Stimulated activated CD8-positive, alpha-beta memory T cell treated with anti-CD3 and anti-CD28 coated beads, Interleukin-4, amount 100 ng/mL, for 48 hours (primary cell): ENCODE measurements at regions not wholly inside any gene's neighbourhood (a gene's known extent, or its start where the extent isn't known, plus 50 kb on each side); places are given as distances from the start of the nearest gene placed in this dataset.
"Not testable (repeated sequence)": the region's sequence is repeated elsewhere in the genome, so short reads cannot be mapped to it uniquely, and the experiment has no call there.

Experiments used
- DNase-seq: peaks from one replicate; pipeline ENCODE4 v3.0.0-alpha.2; 2020

DNA sequence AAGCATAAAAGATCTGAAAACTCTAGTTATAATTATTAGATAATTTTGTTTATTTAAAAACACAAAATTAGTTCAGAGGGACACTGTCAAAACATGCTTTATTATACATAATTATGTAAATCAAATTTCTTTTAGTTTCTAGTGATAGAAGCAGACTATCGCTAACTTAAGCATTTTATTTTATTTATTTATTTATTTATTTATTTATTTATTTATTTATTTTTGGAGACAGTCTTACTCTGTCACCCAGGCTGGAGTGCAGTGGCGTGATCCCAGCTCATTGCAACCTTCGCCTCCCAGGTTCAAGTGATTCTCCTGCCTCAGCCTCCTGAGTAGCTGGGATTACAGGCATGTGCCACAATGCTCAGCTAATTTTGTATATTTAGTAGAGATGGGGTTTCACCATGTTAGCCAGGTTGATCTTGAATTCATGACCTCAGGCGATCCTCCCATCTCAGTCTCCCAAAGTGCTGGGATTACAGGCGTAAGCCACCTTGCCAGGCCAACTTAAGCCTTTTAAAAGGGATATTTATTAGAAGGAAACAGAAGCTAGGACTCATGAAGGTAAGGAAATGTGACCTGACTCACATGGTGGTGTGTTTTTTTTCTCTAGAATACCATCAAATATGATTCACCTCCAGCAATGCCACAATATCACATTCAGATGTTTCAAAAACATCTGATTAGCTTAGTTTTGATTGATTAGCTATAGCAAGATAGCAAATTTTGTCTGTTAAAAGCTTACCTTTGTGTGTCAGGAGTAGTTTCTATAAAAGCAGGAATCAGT is 1357.4 kb upstream of the ADGRL4 start:
- no peak for DNase-seq

DNA sequence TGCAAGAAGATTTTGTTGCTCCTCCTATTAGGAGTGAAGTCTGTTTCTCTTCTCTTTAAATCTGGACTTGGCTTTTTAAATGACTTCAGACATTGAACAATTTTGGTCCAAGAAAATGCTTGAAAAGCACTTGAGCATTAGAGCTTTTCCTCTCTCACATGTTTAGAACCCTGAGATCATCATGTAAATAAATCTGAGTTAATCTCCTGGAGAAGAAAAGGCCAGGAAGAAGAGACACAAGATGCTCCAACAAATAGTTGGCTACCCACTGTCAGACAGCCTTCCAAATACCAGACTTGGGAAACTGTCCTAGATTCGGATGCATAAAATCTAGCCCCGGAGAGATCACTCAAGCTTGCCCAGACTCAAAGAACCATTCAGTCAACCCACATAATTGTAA is 1353.1 kb upstream of the ADGRL4 start:
- no peak for DNase-seq

DNA sequence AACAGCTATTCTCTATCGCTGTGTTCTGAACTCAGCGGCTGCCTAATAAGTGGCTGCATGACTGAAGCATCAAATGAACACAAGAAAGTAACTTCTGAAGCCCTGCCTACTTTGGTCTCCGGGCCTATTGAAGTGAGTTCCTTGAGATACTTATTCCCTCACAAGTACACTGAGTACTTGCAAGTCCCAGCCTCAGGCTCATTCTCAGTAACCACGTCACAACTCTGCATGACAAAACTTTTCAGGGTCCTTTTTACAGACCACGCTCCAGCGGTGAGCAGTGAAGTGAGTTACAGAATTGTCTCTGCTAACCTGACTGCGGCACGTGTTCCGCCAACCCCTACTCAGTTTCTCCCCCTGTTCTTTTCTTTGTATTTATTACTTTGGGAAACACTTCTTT is 1342.7 kb upstream of the ADGRL4 start:
- no peak for DNase-seq

DNA sequence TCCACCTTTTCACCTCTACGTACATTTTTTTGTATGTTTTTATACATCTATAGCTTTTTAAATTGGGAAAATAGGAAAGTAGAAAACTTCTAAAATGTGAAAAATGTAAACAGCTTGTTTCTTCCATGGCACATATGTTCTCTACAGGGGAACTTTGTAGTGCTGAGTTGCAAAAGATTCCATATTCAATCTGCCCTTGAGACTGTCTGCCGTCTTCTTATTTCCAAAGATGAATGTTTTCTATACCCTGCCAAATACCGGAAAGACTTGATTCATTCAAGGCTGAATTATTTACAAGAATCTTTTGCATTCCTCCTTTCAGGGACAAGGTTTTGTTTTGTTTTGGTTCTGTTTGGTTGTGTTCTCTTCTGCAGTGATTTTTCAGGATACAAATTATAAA is 1334.5 kb upstream of the ADGRL4 start:
- DNase-seq = no peak

DNA sequence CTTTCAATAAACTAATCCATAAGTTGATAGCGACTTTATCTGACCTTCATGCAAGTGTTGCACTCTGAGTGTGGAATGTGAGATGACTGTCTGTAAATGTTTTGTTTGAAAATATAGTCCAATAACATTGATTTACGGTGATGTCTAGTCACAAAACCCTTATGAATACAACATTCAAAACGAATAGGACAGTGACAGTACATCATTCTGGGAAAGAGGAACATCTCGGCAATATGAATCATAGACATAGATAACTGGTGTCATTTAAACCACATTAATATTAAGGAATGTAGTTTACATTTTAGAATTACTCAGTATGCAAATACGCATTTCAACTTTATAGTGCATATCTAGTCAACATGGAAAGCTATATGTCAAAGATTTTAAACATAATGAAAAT is 1311.6 kb upstream of the ADGRL4 start:
- no peak for DNase-seq

DNA sequence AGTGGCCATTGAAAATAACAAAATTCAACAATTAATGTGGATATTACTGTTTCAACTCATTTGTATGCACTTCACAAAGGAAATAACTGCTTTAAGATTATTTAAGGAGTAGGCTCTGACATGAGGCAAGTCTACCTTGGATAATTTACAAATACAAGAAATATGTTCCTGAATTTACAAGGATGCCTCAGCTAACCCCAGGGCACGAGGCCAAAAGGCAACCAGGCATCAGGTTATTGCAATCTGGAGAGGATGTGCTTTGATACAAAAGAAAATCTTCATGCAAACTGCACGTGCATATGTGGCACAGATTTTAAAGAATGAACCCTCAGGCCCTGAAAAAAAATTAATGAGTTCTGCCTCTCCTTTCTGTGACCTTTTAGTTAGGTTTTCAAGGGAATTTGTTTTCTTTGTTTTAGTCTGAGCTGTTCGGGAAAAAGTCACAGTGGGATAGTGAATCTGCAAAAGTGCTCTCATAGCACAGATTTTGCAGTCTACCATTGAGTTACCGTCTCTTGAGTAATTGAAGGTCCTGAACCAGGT is 1304.2 kb upstream of the ADGRL4 start:
- no peak for DNase-seq

DNA sequence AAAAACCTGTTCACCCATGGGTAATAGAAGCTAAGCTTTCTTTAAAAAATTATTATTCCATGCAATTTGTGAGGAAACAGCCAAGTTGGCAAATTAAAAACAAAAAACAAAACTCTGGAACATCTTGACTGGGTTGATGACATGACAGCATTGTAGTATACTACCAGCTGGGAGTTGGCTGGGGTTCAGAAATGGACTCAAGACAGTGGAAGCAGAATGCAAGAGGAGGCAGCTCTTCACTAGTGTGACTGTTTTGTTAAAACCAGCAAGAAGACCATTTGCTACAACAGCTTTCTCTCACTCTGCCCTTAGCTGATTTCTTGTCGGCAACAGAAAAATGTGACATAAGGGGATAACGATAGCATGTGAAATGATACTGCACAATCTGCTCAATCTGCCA is 1298.9 kb upstream of the ADGRL4 start:
- no peak for DNase-seq

DNA sequence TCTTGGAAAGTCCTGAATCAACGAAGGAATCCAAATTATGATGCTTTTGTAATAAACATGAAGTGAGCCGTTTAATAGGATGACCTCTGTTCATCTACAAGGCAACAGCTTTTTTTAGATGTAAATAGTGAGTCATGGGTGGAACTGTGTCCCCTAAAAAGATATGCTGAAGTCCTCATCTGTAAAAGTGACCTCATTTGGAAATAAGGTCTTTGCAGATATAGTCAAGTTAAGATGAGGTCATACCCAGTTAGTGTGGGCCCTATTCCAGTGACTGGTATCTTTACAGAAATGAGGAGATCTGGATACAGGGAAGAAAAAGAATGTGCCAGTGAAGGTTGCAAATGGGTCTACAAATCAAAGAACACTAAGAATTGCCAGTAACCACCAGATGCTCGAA is 1287.3 kb upstream of the ADGRL4 start:
- DNase-seq = no peak

DNA sequence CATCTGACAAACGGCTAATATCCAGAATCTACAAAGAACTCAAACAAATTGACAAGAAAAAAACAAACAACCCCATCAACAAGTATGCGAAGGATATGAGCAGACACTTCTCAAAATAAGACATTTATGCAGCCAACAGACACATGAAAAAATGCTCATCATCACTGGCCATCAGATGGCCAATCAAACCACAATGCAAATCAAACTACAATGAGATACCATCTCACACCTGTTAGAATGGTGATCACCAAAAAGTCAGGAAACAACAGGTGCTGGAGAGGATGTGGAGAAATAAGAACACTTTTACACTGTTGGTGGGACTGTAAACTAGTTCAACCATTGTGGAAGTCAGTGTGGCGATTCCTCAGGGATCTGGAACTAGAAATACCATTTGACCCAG is 1282.2 kb upstream of the ADGRL4 start:
- DNase-seq = not testable (repeated sequence)

DNA sequence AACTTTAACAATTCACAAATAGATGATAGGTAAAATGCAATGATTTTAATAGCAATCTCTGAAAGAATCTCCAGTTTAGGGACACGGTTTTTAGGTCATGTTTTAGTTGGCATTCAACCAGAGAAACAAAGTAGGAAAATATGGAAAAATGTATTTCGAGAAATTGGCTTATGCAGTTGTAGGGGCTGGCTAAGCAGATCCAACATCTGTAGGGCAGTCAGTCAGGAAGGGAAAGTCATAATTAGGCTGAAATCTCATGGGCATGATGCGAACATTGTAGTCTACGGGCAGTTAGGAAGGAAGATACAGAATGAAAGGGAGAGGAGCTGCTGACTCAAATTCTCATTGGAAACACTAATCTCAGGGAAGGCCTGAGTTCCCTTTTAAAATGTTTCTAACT is 1276.0 kb upstream of the ADGRL4 start:
- DNase-seq = no peak

DNA sequence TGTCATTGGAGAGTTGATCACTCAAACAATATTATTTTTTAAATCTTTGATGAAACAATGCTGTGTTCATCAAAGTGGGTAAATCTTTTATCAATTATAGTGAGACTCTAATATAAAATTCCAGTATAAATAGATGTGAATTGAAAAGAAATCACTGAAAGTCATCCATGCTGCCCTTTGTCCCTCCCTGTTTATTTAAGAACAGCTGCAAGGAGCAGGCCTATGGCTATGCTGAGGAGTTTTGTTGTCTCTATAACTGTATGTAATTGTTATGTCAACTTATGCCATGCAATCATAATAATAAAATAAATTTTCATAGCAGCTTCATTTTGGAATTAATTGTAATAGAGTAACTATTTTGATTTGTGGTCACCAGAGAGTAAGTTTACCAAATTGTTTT is 1272.4 kb upstream of the ADGRL4 start:
- DNase-seq = no peak

DNA sequence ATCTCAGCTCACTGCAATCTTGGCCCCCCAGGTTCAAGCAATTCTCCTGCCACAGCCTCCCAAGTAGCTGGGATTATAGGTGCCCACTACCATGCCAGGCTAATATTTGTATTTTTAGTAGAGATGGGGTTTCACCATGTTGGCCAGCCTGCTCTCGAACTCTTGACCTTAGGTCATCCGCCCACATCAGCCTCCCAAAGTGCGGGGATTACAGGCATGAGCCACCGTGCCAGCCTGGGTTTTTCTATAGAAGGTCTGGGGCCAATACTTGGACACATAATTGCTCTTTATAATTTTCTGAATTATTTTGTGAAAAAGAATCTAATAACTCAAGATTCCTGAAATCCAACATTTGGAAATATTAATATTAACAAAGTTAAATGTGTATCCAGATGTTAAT is 1267.7 kb upstream of the ADGRL4 start:
- DNase-seq = no peak

DNA sequence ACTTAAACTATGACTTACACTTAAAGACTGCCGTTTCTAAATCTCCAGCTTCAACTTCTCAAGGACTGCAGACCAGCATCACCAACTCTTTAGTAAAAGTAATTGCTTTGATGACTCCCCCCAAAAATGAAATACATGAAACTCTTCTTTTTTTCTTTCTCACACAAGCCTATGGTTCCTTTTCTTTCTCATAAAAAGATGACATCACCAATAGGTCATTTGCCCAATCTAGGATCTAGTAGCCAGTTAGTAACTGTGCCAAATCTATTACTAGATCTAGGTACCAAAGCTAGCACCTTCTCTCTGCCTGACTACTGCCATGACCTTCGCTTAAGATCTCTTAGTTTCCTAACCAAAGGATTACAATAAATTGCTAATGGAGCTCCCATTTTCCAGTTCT is 1266.0 kb upstream of the ADGRL4 start:
- DNase-seq = no peak

DNA sequence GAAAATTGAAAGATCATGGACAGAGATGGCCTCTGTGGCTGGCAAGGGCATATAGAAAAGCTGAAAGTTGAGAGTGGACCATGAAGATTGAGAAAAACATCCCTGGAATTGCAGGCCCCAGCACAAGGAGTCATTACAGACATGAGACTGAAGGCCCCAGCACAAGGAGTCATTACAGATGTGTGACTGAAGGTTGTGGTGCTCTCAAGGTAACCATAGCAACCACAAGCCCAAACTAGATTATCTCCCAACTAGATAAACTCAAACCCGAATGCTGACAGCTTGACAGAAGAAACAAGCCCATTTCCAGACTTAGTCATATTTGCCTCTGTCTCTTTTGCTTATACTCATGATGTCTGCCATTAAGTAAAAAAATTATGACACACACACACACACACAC is 1252.1 kb upstream of the ADGRL4 start:
- no peak for DNase-seq

DNA sequence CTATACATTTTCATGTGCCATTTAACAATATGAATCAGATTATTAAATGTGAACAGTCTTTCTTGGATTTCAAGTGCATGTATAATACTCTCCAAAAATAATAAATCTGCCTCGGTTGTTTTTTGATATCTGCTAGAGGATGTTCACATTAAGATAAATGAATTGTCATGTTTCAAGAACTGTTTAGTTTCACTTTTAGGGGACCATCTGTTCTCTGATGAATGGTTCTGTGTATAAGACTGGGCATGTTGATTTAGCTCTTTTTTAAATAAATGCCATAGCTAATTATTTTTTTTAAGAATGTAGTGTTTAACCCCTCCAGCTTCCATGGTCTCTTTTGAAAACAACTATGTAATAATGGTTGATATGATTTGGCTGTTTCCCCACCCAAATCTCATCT is 1245.1 kb upstream of the ADGRL4 start:
- no peak for DNase-seq

DNA sequence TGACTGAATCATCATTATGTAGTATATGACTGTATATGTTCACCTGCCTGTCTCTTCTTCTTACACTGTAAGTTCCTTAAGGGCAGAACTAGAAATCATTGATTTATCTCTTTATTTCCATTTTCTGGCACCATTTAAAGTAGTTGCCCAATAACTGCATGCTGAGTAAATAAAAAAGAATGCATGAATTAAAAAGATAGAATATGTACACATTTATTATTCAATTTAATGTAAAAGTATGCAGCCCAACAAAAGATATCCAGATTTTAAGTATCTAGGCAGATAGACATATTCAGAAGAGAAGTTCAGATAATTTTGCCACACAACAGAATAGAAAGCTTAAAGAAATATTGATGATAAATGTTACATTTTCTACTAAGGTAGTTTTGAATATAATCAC is 1244.6 kb upstream of the ADGRL4 start:
- no peak for DNase-seq

DNA sequence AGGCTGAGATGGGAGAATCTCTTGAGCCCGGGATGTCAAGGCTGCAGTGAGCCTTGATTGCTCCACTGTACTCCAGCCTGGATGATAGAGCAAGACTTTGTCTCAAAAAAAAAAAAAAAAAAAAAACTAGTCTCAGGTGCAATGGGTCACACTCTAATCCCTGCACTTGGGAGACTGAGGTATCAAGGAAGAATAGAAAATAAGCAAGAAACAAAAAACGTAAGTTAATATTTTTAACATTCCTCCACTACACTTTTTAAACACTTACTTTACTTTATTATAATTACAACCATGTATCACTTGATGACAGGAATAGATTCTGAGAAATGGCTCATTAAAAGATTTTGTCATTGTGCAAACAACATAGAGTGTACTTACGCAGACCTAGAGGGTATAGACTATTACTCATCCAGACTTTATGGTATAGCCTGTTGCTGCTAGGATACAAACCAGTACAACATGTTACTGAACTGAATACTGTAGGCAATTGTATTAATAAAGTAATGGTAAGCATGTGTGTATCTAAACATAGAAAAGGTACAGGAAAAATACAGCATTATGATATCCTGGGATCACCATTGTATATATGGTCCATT is 1244.1 kb upstream of the ADGRL4 start:
- no peak for DNase-seq

DNA sequence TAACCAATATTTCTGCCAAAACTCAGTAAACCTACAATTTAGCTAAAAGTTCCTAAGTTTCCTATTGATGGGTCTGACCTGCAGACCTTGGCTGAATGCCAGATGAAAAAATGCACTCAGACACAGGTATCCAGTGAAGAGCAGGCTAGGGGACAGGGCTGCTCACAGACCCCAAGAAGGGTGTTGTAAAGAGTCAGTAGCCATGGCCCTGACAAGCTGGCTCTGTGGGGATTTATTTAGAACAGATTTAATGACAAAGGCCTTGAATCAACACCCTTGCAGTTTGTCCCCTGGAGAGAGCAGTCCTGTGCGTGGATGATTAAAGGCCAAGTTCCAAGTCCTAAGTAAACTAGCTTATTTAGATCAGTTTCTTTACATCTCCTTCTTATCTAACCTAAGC is 1243.2 kb upstream of the ADGRL4 start:
- DNase-seq = no peak

DNA sequence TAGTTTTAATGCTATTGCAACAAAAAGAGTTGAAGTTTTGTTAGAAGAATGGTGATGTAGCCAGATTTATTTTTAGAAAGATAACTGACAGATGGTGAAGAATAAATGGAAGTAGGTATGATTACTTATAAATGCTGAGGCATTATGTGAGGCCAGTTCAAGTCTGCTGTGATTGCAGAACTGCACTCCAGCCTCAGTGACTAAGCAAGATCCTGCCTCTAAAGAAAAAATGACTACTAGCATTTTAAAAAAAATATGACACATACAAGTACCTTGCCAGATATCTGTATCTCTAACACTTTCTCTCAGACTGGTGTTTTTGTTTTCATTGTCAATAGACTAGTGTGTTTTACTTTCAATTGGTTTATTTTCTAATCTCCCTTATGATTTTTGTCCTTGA is 1242.4 kb upstream of the ADGRL4 start:
- DNase-seq = no peak

DNA sequence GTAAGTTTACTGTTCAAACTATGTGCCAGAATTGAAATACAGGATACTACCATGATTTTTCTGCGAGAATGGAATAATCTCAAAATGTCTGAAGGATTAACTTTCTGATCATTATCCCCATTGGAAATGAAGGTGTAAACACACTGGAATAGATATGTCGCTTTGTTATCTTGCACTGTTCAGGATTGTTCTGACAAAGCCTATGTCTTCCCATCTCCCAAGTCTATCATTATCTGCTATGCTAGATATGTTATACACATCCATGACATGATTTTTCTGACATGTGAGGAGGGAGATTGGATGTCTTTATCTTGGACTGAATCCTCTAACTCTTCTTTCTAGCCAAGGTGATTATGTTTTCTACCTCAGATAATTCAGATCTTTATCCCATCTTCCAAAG is 1239.3 kb upstream of the ADGRL4 start:
- no peak for DNase-seq

DNA sequence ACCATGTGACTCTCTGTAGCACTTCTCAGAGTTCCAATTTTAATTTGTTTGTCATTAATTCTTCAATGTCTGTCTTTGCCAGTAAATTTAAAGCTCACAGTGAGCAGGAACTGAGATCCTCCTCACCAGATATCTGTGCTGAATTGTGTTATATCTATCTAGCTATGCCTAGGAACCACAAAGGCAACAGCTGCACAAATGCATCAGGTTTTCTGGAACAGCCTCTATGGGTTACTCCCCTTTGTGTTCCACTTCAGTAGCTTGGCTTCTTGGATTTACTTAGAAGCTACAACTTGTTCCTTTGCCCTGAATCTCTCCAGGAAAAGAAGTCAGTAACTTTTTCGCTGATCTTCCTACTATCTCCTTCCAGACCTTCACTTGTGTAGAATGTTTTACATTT is 1237.8 kb upstream of the ADGRL4 start:
- no peak for DNase-seq

DNA sequence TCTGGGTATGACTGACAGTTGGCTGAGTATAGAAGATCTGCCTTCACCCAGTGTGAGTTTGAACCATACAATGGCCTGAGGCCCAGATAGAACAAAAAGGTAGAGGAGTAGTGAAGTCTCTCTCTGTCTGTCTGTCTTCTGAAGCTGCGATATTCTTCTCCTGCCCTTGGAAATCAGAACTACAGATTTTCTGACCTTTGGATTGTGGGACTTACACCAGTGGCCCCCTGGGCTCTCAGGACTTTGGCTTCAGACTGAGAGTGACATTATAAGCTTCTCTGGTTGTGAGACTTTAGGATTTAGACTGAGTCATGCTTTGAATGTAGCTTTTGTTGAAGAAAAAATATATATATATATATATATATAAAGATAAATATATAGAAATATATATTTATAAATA is 1235.0 kb upstream of the ADGRL4 start:
- DNase-seq = no peak

DNA sequence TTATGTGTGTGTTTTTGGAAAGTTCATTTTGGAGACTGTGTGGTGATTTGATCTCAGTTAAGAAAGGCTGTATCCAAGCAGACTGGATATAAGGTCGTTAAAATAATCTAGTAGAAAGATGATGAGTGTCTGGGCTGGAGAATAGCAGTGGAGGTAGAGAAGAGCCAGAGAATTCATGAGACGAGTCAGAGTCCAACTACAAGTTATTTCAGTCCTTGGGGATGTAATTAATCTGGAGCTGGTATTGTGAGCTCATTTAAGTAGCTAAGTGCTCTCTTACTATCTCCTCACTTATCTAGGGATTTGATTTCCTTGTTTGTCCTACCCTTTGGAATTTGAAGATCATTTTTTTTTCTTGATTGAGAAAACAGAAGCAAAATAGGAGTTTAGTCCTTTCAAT is 1219.0 kb upstream of the ADGRL4 start:
- DNase-seq = no peak

DNA sequence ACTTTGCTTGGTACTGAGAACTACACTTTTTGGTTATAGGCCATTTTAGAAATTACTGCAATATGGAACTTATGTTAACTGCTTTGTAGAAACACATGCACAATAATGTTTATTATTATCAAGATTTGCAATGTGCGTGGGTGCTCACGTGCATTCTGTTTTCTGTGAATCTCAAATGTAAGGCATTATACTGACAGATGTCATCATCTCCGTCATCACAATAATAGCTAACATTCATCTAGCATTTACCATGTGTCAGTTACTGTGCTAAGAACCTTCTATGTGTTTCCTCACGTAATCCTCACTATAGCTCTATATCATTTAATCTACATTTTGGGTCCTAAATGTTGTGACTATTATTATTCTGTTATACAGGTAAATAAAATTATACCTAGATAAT is 1214.8 kb upstream of the ADGRL4 start:
- DNase-seq = no peak

DNA sequence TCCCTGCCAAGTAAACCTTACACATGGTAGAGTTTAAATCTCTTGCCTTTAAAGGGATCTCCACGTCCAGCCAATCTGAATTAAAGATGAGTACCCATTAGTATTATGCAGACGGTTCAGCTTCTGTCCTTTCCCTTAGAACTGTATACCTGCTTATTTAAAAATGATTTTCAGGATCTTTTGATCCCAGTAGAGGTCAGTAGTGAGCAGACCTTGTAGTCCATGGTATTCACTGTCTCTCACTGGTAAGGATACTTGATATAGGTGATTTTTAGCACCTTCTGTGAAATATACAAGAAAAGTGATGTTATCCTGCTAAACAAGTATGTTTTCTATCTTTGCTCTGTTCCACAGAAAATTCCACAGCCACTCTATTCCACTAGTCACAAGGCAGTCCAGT is 1211.6 kb upstream of the ADGRL4 start:
- DNase-seq = no peak
